ENCODE measurements at regions not wholly inside any gene's neighbourhood (a gene's known extent, or its start where the extent isn't known, plus 50 kb on each side); places are given as distances from the start of the nearest gene placed in this dataset.

DNA sequence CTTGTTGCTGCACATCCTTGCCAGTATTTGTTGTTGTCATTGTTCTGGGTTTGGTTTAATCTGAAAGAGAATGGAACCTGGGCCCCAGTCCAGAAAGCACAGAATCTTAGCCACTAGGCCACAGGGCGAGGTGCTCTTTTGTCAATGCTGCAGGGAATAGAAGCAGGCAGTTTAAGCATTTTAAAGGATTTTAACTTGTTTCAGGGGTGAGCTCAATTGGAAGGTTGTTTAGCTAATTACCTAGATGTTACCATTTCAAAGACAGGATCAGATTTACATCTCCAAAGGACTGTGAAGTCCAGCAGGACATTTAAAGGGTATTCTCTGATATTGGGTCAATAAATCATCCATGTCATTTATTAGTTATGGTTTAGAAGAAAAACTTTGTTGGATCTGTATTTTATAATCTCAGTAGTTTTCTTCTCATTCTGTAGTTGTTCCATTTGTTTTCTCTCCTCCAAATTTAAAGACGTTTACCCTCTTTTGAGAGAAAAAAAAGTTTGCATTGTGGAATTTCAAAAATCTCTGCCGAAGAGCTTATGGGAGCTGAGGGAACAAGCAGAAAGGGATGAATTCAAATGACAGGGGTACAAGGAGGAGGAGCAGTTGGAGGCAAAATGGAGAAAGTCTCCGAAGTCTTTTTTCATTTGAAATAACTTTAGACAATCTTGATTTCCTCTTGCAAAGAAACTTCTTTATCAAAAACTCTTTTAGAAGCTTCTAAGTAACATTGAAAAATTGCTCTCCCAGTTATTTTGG lies 57.5 kb upstream of the FAM47C start:
- no peak for DNase-seq (ENCODE audit: low spot score)
- TF ChIP-seq, protein P1, sequence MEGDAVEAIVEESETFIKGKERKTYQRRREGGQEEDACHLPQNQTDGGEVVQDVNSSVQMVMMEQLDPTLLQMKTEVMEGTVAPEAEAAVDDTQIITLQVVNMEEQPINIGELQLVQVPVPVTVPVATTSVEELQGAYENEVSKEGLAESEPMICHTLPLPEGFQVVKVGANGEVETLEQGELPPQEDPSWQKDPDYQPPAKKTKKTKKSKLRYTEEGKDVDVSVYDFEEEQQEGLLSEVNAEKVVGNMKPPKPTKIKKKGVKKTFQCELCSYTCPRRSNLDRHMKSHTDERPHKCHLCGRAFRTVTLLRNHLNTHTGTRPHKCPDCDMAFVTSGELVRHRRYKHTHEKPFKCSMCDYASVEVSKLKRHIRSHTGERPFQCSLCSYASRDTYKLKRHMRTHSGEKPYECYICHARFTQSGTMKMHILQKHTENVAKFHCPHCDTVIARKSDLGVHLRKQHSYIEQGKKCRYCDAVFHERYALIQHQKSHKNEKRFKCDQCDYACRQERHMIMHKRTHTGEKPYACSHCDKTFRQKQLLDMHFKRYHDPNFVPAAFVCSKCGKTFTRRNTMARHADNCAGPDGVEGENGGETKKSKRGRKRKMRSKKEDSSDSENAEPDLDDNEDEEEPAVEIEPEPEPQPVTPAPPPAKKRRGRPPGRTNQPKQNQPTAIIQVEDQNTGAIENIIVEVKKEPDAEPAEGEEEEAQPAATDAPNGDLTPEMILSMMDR (IDR thresholded peaks at IDR 0.05): no peak
- H3K27ac ChIP-seq: no peak overlapping the region

DNA sequence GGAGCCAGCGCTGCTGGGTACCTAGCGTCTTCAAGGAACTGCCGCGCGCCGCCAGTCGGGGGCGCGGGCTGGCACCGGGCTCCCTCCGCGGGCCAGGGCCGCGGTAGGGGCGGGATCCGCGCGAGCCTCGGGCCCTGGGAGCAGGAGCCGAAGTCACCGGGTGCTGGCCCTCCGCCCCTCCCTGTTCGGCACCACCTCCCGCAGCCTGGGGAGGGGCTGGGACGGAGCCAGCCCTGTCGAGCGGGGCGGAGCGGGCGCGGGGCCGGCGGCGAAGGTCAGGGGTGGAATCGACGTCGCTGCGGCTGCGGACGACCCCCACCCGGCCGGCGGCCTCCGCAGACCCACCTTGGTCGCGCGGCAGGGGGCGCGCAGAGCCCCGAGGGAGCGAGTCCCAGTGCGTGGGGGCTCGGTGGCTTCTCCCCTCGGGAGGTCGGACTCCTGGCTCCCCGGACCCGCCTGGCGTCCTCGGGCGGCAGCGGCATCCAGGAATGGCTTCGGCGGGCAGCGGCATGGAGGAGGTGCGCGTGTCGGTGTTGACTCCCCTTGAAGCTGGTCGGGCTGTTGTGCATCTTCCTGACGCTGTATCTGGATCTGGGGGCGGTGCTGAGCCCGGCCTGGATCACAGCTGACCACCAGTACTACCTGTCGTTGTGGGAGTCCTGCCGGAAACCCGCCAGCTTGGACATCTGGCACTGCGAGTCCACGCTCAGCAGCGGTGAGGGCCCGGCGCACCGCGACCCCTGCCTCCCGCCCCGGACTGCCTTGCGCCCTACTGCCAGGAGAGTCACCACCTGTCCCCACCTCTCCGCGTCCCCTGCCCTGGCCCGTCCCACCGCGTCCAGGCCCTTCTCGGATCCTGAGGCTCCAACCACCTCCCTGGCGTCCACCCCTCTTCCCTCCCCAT lies 50.5 kb upstream of the FAM47C start:
- H3K27ac ChIP-seq: no peak overlapping the region
- DNase-seq (ENCODE audit: low spot score): no peak
- TF ChIP-seq, protein P1 (IDR thresholded peaks at IDR 0.05): no peak
- H3K4me3 ChIP-seq: peak overlapping the region; percentile 65

More for the DNA sequence above, 57.5 kb upstream of the FAM47C start:
- H3K4me3 ChIP-seq: no peak overlapping the region

Measured in coronary artery (tissue), 2 donors.